ENCODE measurements at regions not wholly inside any gene's neighbourhood (a gene's known extent, or its start where the extent isn't known, plus 50 kb on each side); places are given as distances from the start of the nearest gene placed in this dataset.

DNA sequence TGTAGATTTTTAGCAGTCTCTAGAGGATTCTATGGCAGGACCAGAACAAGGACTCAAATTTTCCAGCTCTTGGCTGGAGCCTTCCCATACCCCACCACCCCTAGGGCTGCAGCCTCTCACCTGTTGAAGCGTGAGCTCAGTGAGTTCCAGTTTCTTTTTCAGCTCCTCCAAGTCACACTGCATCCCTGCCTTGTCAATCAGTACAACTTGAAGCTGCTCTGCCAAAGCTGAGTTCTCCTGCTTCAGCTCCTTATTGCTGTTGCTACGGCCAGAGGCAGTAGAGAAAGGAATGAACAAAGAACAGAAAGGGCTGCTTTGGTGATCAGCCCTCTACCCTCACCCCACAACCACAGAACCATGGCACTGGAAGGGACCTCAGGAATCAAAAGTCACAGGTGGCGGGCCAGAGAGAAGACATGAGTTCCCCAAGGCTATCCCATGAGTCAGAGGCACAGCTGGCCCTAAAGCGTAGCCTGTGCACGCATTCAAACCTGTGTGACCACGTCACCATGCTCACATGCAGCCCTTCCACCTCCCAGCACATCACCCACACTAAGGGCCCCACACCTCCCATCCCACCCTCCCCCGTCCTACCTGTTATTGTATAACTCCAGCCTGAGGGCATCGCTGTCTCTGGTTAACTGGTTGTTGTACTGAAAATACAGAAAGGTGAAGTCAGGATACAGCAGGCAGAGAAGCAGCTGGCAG is 83.3 kb upstream of the C2CD4B start:
- TF ChIP-seq, protein P1, sequence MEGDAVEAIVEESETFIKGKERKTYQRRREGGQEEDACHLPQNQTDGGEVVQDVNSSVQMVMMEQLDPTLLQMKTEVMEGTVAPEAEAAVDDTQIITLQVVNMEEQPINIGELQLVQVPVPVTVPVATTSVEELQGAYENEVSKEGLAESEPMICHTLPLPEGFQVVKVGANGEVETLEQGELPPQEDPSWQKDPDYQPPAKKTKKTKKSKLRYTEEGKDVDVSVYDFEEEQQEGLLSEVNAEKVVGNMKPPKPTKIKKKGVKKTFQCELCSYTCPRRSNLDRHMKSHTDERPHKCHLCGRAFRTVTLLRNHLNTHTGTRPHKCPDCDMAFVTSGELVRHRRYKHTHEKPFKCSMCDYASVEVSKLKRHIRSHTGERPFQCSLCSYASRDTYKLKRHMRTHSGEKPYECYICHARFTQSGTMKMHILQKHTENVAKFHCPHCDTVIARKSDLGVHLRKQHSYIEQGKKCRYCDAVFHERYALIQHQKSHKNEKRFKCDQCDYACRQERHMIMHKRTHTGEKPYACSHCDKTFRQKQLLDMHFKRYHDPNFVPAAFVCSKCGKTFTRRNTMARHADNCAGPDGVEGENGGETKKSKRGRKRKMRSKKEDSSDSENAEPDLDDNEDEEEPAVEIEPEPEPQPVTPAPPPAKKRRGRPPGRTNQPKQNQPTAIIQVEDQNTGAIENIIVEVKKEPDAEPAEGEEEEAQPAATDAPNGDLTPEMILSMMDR (IDR thresholded peaks at IDR 0.05; ENCODE audit: poor library complexity) = no peak
- TF ChIP-seq EZH2 (IDR thresholded peaks at IDR 0.05; ENCODE audit: borderline replicate concordance) (no peak), EZH2phosphoT487 (IDR thresholded peaks at IDR 0.05; ENCODE audit: low read depth, severe bottlenecking, unreplicated experiment) (no peak)
